Testis (tissue), 2 donors: ENCODE measurements at regions not wholly inside any gene's neighbourhood (a gene's known extent, or its start where the extent isn't known, plus 50 kb on each side); places are given as distances from the start of the nearest gene placed in this dataset.

Experiments
- CTCF ChIP-seq, 3 experiments: fragments of 450-650 bp in 2 of 3; fragments of 200-600 bp in 1 of 3; sonication (generic) in 1 of 3; IDR thresholded peaks; one replicate each; pipeline ENCODE4 v1.5.1; 2016 to 2019; ENCODE audit warnings: antibody characterized with exemption in 3 of 3, mild to moderate bottlenecking in 2 of 3, moderate library complexity in 1 of 3
- POLR2A ChIP-seq: fragments of 450-650 bp; IDR thresholded peaks from one replicate; pipeline ENCODE4 v1.6.1; 2017; ENCODE audit warnings: antibody characterized with exemption, mild to moderate bottlenecking, moderate library complexity

DNA sequence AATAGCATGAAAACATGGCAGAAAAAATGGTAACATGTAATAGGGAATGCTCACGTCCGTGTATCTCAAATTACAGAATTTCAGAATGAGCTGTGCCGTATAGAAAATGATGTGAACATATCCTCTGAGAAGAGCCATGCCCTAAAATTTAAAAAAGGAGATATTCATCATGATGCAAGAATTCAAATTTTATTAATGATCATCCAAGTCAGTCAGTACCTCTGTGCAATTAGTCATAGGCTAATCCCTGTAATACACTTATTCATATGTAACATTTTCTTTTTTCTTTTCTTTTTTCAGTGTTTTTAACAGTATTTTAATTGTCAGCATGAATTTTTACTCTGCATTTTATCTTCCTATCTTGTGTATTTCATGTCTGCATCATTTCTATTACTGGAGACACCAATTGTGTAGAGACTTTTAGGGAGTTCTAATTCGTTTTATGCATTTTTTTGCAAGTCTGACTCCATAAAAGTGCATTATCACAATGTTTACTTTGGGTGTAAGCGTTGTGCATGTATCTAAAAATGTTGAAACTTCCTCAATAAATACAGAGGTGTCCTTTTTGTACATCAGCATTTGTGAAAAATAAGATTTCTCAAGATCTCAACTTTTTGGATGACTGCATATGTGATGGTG, 1103.7 kb upstream of the CELF2 start:
- TF ChIP-seq POLR2A: no peak
- no peak for TF ChIP-seq CTCF (IDR thresholded peaks at IDR 0.05)
